NCI-H69 (cell line): ENCODE measurements at regions not wholly inside any gene's neighbourhood (a gene's known extent, or its start where the extent isn't known, plus 50 kb on each side); places are given as distances from the start of the nearest gene placed in this dataset.

ENCODE experiments used
- DNase-seq: peaks from one replicate; lab custom pipeline; 2025; lab: John Stamatoyannopoulos, UW

DNA sequence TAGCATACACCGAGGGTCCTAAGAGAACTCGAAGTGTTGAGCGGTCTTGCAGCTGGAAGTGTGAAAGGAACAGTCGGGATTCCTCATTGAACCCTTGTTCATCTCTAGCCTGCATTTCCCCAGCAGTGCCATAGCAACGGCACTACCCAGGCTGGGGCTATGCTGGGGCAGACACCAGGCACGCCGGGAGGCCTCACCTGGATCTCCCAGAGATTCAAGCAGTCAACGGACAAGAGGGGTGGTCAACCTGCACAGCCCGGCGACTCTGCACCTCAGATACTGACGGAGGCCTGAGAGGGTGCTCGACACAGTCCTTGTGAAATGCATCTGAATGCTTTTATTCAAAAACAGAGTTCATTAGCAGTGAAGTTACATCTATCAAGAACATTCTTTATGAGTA, 604.2 kb downstream of the GALR1 start:
- no peak for DNase-seq

DNA sequence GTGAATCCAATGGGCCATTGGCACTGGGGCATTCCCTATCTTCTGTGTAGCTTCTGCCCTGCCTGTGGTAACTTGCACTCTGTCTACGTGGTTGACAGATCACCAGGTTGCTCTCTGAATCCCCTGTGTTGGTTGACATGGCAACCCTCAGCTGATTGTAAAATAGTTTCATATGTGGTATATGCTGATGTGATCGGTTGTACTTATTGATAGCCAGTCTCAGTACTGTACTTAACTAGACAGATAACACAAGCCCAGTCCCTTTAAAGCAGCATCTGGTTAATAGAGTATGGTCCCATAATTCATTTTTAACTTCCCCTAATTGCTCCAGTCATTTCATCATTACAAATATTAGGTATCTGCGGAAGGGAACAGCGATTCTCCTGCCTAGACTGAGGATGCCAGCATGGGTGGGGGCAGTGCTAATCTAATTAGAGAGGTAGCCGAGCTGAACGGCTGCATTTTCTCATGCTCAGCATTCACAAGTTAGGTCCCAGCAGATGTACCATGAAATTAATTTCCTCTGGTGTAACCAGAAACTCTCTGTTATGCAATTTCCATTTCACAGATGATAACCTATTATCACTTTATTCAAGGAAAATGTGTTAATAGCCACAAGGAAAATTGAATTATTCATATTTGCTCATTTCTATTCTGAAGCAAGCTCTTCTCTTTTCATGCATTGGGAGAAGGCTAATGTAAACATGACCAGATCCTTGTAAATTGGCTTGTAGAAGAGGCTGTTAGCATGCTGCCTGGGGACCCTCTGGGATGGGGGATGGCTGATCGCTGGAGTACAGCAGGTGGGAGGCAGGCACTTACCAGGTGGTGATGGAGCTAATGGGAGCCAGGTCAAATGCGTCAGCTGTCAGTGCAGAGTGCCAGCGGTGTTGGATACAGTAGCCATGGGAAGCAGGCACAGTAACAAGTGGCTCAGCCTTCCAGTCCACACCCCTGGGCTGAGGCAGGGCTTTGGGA, 608.3 kb downstream of the GALR1 start:
- DNase-seq, result peak; percentile 83

DNA sequence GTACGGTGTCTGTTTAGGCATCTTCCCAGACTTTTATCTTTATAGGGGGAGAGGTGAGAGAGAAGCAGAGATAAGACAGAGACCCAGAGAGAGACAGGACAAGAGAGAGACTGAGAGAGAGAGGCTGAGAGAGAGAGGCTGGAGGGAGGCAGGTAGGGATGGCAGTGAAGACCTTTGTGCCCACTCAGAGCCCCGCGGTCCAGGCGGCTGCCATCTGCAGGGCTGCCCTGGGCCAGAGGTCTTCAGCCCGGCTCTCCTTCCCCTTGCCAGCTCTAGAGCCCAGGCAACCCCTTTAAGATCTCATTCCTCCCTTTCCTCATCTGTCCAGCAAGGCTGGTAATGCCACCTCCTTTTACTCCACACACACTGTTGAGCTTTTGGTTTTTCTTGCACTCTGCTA, 610.0 kb downstream of the GALR1 start:
- no peak for DNase-seq

DNA sequence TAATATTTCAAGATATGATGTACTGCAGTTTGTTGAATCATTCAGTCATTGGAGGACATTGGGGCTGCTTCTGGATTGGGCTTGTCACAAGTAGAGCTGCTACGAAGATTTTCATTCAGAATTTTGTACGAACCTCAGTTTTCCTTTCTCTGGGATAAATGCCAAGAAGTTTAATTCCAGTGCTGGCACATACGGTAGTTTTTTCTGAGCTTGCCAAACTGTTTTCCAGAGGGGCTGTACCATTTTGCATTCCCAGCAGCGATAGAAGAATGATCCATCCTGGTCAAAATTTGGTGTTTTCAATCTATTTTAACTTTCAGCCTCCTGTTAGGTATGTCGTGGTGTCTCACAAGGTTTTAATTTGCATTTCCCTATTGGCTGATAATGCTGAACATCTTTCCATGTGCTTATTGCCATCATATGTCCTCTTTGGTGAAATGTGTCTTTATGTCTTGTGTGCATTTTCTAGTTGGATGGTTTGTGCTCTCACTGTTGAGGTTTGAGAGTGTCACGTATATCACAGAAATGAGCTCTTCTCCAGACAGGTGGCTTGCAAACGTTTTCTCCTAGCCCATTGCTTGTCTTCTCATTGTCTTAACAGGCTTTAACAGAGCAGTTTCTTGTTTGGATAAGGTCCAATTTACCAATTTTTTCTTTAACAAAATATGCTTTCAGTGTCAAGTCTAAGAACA, 612.6 kb downstream of the GALR1 start:
- no peak for DNase-seq

DNA sequence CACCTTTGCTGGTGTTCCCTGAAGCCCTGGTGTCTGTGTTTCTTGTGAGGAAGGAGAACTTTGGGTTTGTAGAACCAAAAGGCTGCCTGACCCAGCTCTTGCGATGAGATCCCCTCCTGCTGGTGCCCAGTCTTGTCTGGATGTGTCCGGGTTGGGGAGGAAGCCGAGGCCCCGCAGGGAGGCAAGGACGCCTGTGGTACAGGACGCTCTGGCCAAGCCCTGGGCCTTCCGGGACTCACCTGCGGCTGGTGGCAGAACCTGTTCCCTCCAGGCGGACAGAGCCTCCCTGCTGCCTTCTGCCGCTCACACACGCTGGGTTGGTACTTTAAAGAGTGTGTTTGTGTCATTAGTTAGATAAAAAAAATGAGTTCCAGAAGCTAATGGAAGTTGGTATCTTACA, 616.2 kb downstream of the GALR1 start:
- DNase-seq, result no peak

DNA sequence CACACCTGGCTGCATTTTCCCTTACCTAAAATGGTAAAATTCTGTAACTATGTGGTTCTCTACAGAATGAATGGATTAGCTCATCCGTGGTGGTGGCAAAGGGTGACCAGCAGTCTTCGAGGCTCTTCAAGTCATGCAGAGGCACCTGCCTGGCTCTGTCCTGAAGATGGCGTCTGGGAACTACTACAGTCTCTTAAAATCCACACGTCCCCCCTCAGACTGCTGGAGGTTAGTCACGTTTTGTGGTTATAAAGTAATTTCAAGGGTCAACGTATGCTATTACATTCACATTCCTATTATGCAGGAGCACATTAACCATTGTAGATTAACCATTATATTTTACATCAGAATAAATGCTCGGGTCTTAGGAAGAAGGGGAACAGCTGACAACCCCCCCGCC, 616.7 kb downstream of the GALR1 start:
- no peak for DNase-seq

DNA sequence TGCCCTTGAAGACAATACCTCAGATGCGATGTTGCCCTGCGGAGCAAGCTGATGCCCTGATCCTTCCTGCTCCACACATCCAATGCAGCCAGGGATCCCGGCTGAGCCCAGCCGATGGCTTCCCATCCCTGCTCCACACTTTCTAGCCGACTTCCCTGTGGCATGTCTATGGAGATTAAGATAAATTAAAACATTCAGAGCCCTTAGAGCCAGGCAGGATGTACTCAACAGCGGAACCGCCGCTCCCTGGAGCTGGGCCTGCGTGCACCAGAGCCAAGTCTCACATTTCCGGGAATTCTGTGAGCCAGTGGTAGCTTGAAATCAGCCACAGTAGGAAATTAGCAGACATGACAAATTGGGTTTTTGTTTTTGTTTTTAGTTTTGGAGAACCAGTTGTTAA, 620.6 kb downstream of the GALR1 start:
- no peak for DNase-seq

DNA sequence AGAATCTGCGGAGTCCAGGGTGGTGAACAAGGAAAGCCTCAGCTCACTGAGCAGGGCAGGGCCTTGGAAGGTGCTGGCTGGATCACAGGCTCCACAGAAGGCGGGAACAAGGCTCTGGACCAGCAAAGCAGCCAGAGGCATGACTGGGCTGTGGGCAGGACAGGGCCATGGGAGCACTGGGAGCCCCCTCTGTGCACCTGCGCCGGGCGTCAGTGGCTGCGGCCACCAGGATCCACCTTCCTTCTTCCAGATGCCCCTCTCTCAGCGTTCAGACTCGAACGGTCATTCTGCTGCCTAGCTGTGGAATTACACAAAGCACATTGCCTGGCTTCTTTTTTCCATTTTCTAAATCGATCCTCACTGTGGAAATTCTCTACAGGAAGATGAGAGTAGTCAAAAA, 621.2 kb downstream of the GALR1 start:
- no peak for DNase-seq

DNA sequence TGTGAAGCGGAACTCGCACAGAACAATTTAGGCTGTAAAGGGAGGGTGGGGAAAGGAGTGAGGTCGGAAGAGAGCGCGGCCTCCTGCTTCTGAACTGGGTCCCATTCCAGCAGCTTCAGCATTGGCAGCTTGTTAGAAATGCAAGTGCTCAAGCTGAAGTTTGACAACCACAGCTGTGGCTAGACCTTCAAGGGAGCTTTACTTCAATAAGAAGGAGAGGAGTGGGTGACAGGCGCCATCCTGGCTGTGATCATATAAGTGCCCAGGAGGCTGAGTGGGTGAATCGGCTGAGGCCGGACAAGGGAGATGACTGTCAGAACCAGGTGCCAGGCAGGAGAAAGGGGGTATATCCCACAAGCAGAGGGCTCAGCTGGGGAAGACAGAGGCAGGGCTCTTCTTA, 622.5 kb downstream of the GALR1 start:
- DNase-seq, result no peak

DNA sequence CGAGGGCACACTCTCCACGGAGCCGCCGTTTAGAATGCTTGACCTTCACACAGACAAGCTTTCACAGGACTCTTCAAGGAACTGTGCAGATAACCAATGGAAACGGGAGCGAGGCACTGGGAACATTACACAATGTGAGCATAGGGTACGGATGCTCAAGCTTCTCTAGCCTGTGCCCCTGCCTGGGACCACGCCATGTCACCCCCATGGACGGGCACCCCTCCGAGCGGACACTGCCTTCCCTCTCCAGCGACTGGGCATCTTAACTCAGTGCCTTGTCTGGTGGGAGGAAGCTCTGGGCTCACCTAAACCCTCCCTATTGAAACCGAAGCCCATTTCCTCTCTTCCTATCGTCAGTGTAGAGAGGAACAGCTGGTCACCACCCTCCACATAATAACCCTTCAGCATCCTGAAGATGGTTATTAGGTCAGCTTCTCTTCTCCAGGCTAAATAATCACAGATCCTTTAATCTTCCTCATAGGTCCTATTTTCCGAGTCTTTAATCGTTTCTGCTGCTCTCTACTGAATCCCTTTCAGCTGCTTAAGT, 626.7 kb downstream of the GALR1 start:
- DNase-seq, result no peak

DNA sequence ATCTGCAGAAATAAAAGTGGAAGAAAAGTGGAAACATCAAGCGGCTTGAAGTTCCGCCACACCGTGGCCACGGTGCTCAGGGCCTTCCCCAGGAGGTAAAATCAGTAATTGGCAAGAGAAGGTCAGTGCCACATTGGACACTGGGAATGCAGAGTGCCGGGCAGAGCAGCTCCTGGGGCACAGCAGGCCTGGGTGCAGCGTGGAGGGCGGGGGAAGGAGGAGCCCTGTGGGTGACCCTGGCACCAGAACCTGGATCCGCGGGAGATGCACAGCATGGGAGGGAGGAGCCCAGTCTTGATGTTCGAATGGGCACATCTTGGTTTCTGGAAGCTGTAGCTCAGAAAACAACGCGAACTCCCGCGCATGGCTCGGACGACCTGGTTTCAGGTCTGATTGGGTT, 630.2 kb downstream of the GALR1 start:
- no peak for DNase-seq

DNA sequence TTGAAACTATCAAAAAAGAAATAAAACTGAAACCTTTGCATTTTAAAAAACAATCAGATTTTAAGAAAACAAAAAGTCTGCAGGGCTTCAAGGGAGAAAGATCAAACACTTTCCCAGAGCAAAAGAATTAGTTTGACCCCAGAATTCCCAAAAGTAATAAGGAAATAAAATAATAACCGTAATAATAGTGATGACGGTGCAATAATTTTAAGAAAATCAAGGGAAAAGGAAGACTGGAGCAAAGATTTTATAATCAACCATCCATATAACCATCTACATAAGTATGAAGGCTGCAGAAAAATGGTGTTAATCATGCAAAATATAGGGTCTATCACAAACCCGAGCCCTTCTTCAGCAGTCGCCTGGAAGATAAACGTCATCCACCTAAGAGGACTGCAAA, 634.8 kb downstream of the GALR1 start:
- no peak for DNase-seq

DNA sequence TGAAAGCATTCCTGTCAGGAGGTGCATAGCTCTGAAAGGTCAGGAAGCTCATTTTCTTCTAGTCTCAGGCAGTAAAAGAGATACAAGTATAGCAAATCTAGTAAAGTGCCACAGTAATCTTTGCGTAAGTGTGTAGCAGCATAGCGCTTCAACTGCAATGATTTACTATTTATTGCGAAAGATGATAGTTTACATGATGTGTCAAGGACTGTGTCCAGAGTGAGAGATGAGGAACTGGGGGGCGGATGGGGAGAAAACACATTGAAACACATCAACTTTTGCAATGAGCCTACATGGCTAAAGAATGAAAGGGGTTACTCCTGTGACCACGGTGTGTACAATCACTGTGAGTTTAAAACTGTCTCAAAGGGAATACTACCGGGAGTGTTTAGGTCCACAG, 644.4 kb downstream of the GALR1 start:
- no peak for DNase-seq

DNA sequence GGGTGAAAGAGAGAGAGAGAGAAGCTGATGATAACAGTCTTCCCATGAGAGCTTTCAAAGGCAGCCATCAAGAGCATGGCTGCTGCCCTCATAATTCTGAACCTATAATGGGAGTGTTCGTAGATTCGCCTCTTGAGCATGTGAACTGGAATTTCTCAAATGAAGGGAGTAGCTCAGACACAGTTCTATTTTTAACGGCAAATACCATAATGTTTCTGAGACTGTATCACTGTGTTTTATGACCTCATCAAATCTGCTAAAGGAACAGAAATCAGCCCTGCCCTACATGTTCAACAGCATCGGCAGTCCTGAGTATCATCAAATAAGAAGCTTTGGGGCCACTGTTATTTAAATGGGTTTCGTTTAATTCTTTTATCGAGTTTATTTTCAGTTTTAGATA, 645.6 kb downstream of the GALR1 start:
- no peak for DNase-seq

DNA sequence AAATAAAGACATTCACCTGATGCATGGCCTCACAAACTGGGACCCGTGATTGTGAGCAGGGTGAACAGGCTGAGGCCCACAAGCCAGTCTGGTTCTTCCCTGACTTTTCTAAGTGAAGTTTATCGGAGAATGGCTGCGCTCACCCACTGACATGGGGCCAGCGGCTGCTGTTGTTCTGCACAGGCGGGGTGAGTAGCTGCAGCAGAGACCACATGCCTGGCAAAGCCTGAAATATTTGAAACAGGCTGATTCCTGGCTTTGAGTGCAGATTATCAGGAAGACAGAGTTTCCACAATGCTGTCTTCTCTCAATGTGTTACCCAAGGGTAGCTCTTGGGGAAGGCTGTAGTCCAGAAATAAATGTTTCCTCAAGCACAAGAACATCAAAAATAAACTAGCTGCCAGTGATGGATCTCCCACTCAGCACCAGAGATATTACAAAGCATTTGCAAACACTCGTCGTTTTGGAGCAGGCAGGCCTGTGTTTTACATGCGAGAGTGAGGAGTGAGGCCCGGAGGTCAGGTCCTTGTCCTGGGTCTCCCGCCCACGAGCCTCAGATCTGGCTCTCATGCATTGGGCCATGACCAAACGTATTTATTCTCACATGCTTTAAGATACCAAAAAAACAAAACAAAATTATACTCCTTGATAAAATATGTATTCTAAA, 647.1 kb downstream of the GALR1 start:
- DNase-seq, result no peak

DNA sequence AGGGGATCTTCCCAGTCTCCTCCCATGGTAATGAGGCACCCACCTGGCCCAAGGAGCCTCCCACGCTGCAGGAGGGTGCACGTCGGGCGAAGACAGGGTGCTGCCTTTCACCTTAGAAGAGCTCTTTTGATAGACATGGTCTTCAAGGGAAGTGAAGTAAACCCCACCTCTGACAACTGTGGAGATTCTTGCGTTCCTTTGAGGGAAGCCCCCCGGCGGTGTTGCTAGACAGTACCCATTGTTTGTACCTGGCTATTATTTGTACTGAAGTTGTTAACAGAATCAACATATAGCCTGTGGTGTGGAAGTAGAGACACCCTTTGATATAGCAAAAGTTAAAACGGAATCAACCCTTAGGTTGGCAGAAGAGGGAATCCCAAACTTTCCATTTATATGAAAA, 648.0 kb downstream of the GALR1 start:
- peak; percentile 63 for DNase-seq

DNA sequence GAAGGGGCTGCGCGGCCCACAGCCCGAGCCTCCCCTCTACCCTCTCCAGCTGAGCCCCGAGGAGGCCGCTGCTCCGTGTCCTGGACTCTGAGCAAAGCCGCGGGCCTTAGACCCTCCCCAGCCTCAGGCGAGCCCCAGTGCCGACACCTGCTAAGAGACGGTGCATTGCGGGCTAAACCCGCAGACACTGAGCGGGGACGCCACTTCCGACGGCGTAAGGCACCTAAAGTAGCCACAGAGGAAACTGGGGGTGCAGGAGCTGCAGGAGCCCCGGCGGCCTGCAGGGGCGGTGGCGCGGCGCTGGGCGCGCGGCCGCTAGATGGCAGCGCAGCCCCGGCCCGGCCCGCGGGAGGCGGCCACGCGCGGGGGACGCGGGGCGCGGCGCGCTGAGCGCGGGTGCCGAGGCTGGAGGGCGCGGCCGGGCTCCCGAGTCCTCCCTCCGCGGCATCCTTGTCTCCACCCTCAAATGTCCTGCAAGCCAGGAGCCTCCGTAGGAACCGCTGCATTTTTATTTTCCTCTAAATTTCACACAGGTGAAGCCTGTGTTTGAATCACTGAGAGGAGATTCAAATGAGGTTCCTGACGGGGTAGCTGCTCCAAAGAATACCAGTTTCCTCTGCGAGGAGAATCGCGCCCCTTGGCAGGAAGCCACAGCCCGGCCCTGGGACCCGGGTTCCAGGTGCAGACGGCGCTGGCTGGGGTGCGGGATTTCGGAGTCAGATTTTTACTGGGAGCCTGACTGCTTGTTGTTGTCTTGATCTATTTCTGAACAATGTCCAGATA, 650.5 kb downstream of the GALR1 start:
- peak; percentile 86 for DNase-seq

DNA sequence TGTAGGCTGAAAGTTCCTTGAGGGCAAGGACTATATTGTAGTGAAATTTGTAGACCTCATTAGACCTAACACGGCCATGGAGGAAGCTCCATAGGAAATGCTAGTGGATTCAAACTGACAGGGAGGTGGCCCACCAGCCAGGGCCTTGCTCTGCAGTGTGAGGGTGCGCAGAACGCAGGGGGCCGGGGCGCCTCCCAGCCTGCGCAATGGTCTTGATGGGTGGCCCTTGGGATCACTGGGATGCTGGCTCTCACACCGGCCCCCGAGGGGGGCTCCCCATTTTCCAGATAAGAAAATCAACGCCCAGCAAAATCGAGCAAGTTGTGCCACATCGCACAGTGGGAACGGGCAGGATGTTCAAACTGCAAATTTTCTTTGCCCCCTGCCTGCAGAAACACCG, 655.4 kb downstream of the GALR1 start:
- DNase-seq, result no peak

DNA sequence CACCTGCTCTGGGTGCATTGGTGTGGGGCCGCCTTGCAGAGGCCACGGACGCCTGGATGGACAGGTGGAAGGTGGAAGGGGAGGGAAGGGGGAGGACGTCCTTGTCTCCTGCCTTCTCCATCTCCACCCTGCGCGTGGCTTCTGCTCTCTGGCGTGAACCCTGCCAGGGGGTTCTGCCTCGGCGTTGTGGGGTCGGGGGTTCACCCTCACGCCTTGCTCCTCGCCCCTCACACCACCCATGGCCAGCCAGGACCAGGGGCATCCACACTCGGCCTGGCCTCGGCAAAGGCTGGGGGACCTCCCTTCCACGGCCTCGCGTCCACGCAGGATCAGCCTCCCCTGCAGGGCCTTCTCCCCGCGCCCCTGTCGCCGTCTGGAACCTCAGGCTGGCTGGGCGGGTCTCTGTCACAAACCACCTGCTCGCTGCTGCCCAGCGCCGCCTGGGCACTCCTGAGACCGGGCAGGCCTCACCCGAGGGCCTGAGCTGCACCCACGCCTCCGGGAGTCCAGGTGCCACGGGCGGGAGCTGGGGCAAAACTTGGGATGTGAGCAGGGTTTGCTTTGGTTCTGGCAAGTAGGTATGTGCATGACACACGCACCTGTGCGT, 655.9 kb downstream of the GALR1 start:
- DNase-seq, result no peak

DNA sequence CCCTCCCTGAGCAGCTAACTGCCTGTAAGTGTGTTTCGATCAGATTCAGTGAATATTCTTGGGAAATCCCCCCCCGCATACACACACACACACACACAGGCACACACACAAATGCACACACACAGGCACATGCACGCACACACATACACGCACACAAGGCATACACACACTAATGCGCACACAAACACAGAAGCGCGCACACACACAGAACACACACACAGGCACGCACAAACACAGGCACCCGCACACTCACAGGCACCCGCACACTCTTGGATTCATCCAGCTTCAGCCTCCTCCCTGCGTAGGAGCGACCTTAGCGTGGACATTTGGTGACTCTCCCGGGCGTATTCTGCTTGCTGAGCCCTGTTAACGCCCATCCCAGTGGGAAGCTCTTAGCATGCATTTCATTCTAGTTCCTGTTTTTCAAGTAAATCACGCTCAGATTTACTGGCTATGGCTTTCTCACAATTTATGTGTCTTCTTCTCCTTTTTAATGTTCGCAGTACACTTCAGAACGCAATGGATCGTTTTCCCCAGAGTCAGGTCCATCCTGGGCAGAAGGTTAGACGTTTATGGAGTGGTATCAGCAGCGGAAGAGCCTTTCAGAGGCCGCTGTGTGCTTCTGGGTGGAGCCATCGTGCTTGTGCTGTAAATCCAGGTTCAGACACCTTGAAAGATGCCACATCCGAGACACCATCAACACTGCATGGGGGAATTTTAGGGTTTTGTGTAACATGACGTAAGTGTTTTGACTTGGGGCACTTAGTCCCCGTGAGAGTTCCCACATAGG, 656.6 kb downstream of the GALR1 start:
- no peak for DNase-seq

DNA sequence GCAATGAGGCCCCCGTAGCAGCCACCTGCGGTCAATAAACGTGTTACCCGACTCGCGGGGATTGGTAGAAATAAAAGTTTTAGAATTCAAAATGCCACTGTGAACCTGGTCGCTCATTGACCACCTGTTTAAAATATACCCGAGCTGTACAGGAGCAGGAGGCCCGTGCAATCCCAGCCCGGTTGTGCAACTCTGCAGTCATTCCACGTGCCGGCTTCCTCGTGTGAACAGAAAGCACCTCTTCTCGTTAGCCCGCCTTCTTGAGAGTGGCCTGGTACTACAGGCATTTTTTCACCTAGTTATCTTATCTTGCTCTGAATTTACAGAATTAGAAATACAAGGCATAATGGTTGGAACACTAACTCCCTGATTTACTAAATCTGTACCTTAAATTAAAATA, 660.7 kb downstream of the GALR1 start:
- no peak for DNase-seq
